Skeletal muscle tissue (tissue), 3 donors: ENCODE measurements at regions not wholly inside any gene's neighbourhood (a gene's known extent, or its start where the extent isn't known, plus 50 kb on each side); places are given as distances from the start of the nearest gene placed in this dataset.
A peak's percentile ranks its signal among the peaks of the same experiment; 100 is the strongest.
"Not testable (repeated sequence)": the region's sequence is repeated elsewhere in the genome, so short reads cannot be mapped to it uniquely, and the experiment has no call there.

Source experiments
- H3K27ac ChIP-seq: one replicate; pipeline ENCODE4 v1.7.0; 2013; ENCODE audit warnings: mild to moderate bottlenecking, low read depth, low read length, inconsistent platforms
- H3K27me3 ChIP-seq, 3 donors: one replicate each; pipeline ENCODE4 v1.7.0; 2013; ENCODE audit warnings: low read length in 3 of 3; ENCODE audit not compliant: control insufficient read depth in 3 of 3, insufficient read depth in 3 of 3
- H3K36me3 ChIP-seq, 3 donors: one replicate each; pipeline ENCODE4 v1.7.0; 2013; ENCODE audit warnings: low read length in 3 of 3; ENCODE audit not compliant: control insufficient read depth in 3 of 3, insufficient read depth in 3 of 3
- H3K4me1 ChIP-seq, 3 donors: one replicate each; pipeline ENCODE4 v1.7.0; 2013; ENCODE audit warnings: low read length in 3 of 3, mild to moderate bottlenecking in 3 of 3; ENCODE audit not compliant: control insufficient read depth in 3 of 3, insufficient read depth in 3 of 3
- H3K4me3 ChIP-seq, 3 donors: one replicate each; pipeline ENCODE4 v1.7.0; 2013; ENCODE audit warnings: low read length in 3 of 3
- H3K9ac ChIP-seq, 3 donors: one replicate each; pipeline ENCODE4 v1.7.0; 2013; ENCODE audit warnings: low read length in 3 of 3, mild to moderate bottlenecking in 3 of 3, moderate library complexity in 2 of 3, low read depth in 1 of 3
- H3K9me3 ChIP-seq, 3 donors: one replicate each; pipeline ENCODE4 v1.7.0; 2013; ENCODE audit warnings: low read length in 3 of 3; ENCODE audit not compliant: control insufficient read depth in 3 of 3
- donor health status: Osteomylitis.

GRCh38 chr14:61613006-61613405 lies 82.3 kb upstream of the HIF1A start:
- not testable (repeated sequence) for H3K9ac ChIP-seq, H3K36me3 ChIP-seq, H3K4me1 ChIP-seq, H3K9me3 ChIP-seq, H3K4me3 ChIP-seq, H3K27ac ChIP-seq, H3K27me3 ChIP-seq

GRCh38 chr14:61614693-61615092 lies 80.6 kb upstream of the HIF1A start:
- Histone ChIP-seq H3K27ac (no peak overlapping the region), H3K9ac (no peak overlapping the region), H3K27me3 (no peaks in the 10 kb centered on the region), H3K36me3 (no peaks in the 10 kb centered on the region), H3K4me3 (no peak overlapping the region), H3K9me3 (no peaks in the 10 kb centered on the region), H3K4me1 (peaks cover 0 to 1% (median 0%) of the 10 kb centered on the region in 3 donors)

- Histone ChIP-seq H3K4me1 (peaks cover 0 to 5% (median 0%) of the 10 kb centered on the region in 3 donors), H3K9me3 (no peaks in the 10 kb centered on the region), H3K27ac (no peak overlapping the region), H3K4me3 (no peak overlapping the region), H3K27me3 (no peaks in the 10 kb centered on the region), H3K36me3 (no peaks in the 10 kb centered on the region), H3K9ac (no peak overlapping the region)
These were observed 79.4 kb upstream of the HIF1A start for GRCh38 chr14:61615743-61616523.

GRCh38 chr14:61616524-61617185 lies 78.7 kb upstream of the HIF1A start:
- H3K36me3 ChIP-seq = no peaks in the 10 kb centered on the region
- H3K4me3 ChIP-seq = no peak overlapping the region
- H3K27me3 ChIP-seq = no peaks in the 10 kb centered on the region
- no peak overlapping the region for H3K9ac ChIP-seq
- peaks cover 0 to 5% (median 0%) of the 10 kb centered on the region in 3 donors for H3K4me1 ChIP-seq
- H3K27ac ChIP-seq = no peak overlapping the region
- H3K9me3 ChIP-seq = no peaks in the 10 kb centered on the region

GRCh38 chr14:61618448-61618847 lies 76.9 kb upstream of the HIF1A start:
- Histone ChIP-seq H3K4me1 (peaks cover 0 to 5% (median 0%) of the 10 kb centered on the region in 3 donors), H3K9ac (no peak overlapping the region), H3K36me3 (no peaks in the 10 kb centered on the region), H3K9me3 (no peaks in the 10 kb centered on the region), H3K4me3 (no peak overlapping the region), H3K27ac (no peak overlapping the region), H3K27me3 (no peaks in the 10 kb centered on the region)

- Histone ChIP-seq H3K9me3 (no peaks in the 10 kb centered on the region), H3K4me1 (peaks cover 0 to 5% (median 0%) of the 10 kb centered on the region in 3 donors), H3K27ac (no peak overlapping the region), H3K9ac (no peak overlapping the region), H3K4me3 (no peak overlapping the region), H3K27me3 (no peaks in the 10 kb centered on the region), H3K36me3 (no peaks in the 10 kb centered on the region)
These were observed 75.8 kb upstream of the HIF1A start for GRCh38 chr14:61619494-61619893.

GRCh38 chr14:61620130-61620946 lies 75.0 kb upstream of the HIF1A start:
- Histone ChIP-seq H3K36me3 (no peaks in the 10 kb centered on the region), H3K27ac (peak overlapping the region; percentile 22)

GRCh38 chr14:61621444-61621843 lies 73.9 kb upstream of the HIF1A start:
- H3K27me3 ChIP-seq = no peaks in the 10 kb centered on the region
- no peaks in the 10 kb centered on the region for H3K36me3 ChIP-seq
- peaks cover 0 to 5% (median 0%) of the 10 kb centered on the region in 3 donors for H3K4me1 ChIP-seq
- no peaks in the 10 kb centered on the region for H3K9me3 ChIP-seq
- no peak overlapping the region for H3K27ac ChIP-seq
- H3K9ac ChIP-seq = no peak overlapping the region
- no peak overlapping the region for H3K4me3 ChIP-seq

More at GRCh38 chr14:61620130-61620946, 75.0 kb upstream of the HIF1A start:
- no peaks in the 10 kb centered on the region for H3K27me3 ChIP-seq
- peaks cover 0 to 5% (median 0%) of the 10 kb centered on the region in 3 donors for H3K4me1 ChIP-seq
- no peak overlapping the region for H3K9ac ChIP-seq
- no peak overlapping the region for H3K4me3 ChIP-seq
- H3K9me3 ChIP-seq = no peaks in the 10 kb centered on the region

GRCh38 chr14:61622051-61622450 lies 73.3 kb upstream of the HIF1A start:
- Histone ChIP-seq H3K27ac (no peak overlapping the region), H3K9me3 (no peaks in the 10 kb centered on the region), H3K4me3 (no peak overlapping the region), H3K36me3 (no peaks in the 10 kb centered on the region), H3K9ac (no peak overlapping the region), H3K4me1 (peaks cover 0 to 5% (median 0%) of the 10 kb centered on the region in 3 donors), H3K27me3 (no peaks in the 10 kb centered on the region)
